NOMO-1 treated with DMSO at 0.1 percent for 48 hours (cell line): ENCODE measurements at regions not wholly inside any gene's neighbourhood (a gene's known extent, or its start where the extent isn't known, plus 50 kb on each side); places are given as distances from the start of the nearest gene placed in this dataset.

Experiments
- DNase-seq: peaks from one replicate; lab custom pipeline; 2025; ENCODE audit not compliant: unreplicated experiment; lab: John Stamatoyannopoulos, UW

DNA sequence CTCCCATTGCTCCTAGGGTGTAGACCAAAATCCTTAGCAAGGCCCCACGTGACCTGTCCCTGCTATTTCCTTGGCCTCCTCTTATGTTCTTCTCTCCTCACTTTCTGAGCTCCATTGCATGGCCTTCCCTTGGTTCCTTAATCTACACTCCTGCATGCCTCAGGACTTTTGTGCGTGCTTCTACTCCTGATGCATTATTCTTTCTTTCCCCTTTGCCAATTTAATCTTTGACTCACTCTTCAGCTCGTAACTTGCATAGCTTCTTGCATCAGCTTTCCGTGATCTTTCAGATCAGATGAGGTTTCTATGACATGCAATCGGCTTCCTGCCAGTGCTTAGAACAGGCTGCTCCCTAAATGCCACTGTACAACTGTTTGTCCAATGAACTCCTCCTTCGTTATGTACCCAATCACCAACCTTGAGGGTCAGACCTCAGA, 261.6 kb upstream of the CADM1 start:
- DNase-seq = no peak

DNA sequence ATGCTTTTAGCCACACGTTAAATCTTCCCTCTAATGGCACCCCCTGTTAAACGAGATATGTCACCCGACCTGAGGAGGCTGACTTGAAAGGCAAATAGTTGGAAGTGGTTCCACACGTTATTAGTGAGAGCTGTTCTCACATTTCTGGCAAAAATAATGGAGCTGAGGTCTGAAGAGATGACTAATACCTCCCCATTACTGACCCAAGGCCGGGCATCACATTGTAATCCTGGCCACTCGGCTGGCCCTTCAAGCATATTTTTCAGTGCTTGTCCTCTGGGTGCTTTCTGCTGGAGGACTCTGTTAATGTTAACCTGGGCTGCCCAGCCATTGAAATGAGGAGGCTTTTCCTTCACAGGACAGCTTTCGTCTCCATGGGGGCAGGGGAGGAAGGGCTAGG, 260.0 kb upstream of the CADM1 start:
- DNase-seq = no peak

DNA sequence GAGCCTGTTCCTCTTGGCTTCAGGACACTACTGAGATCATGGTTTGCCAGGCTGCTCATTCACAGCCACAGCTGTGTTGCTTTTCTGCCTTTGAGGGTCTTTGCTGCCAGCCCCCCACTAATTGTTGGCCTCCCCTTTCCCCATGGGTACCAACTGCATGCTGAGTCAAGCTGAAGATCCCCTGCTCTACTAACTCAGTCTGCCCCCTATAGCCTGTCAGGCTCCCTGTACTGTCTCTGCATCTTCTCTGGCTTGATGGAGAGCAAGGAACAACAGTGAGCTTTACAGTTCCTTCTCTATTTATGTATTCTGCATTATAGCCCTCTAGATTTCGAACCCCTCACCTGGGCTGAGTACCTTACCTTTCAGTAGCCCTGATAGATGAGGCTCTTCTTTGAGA, 257.6 kb upstream of the CADM1 start:
- DNase-seq = no peak

DNA sequence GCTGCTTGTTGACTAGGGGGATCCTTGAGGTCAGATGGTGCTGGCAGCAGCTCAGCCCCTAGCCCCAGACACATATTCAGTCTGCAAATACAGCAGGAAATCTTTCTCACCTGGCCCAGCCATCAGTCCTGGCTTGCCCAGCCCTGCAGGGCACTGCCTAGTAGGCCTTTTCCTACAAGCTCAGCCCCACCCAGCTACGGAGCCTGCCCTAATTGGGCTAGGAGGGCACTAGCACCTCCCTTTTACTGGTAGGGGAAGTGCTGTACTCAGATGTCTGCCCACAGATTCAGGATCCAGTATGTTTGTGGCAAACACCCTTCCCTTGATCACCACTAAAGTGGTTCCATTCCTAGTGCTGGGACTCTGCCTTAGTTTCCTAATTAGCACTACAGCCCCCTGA, 257.1 kb upstream of the CADM1 start:
- DNase-seq = peak; percentile 59

- DNase-seq = peak; percentile 8
Observed at GRCh38 chr11:115760461-115761320, 256.5 kb upstream of the CADM1 start.

- peak; percentile 33 for DNase-seq
Observed at GRCh38 chr11:115759622-115760460, 255.6 kb upstream of the CADM1 start.

DNA sequence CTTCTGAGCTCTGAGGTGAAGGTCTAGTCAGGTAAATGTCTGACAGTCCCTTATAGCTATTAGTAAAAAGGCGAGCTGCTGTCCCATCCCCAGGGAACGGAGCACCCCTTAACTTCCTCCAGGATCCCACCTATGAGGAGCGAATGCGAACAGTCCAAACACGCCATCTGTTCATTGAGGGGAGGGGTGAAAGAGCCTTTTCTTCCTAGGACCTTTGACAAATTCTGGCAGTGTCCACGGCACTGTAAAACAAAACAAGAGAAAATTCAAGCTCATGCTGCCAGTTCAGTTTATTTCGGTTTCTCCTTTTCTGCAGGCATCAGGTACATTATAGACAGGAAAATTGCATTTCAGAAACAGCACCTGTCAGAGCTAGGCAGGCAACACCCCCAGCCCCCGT, 253.8 kb upstream of the CADM1 start:
- DNase-seq = no peak

- DNase-seq = no peak
Observed at GRCh38 chr11:115751243-115752015, 247.2 kb upstream of the CADM1 start.

GRCh38 chr11:115745610-115746512, 241.6 kb upstream of the CADM1 start:
- no peak for DNase-seq

DNA sequence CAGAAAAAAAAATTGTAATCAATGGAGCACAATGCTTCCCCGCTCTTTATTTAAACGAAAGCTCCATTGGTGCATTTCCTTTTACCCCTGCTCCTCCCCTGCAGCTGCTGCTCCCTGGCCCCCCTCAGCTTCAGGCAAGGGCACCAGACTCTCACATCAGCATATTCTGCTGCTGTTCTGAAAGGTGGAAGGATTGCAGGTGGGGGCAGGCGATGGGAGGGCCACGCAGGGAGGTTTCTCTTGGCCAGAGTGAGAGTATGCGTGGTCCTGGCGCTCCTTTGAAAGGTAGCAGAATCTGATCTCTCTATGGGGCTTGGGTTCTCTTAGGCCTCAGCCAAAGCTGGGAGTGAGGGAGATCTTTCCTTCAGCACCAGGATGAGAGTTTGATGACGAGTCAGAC, 240.9 kb upstream of the CADM1 start:
- no peak for DNase-seq

GRCh38 chr11:115743719-115744118, 239.5 kb upstream of the CADM1 start:
- no peak for DNase-seq

DNA sequence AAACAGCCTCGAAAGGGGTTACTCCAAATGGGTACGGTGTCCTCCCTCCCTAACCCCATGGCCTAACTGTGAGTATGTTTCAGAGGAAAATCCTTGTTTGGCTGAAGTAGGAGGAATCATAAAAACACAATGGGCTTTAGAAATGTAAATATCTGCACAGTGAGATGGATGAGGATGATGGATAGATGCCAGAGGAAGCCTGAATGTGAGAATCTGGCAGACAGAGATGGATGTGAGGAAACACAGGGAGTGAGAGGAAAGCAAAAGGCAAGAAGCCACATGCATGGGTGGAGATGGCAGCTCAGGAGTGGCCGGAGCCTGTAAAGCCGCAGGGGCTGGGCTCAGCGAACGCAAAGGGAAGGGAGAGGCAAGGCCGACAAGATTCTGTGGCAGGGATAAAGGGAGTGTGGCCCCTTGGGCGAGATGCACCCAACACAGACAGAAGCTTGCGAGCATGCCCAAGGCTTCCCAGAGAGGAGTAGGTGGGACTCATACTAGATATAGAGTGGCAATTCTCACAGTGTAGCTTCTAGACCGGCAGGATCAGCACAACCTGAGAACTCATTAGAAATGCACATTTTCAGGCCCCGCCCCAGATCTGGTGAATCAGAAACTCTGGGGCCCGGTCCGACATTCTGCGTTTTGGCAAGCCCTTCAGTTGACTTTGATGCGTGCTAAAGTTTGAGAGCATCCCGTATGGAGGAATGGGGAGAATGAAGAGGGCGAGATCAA, 237.3 kb upstream of the CADM1 start:
- no peak for DNase-seq

DNA sequence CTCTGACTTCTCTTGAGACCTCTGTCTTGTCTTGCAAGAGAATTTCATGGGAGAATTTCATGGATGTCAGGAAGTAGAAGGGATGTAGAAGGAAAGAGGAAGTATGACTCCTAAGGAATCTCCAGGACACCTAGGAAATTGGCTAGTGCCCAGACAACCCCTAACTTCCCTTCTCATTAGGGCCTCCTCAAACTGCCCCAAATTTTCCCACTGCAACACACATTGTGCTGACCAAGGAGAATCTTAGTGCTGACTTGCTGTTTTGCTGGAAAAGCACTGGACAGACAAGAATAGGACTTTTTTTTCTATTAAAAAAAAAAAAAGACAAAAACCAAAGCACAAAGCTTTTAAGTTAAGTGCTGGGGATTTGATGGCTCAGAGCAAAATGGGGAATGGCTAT, 236.1 kb upstream of the CADM1 start:
- DNase-seq = no peak

GRCh38 chr11:115739878-115740277, 235.7 kb upstream of the CADM1 start:
- no peak for DNase-seq

DNA sequence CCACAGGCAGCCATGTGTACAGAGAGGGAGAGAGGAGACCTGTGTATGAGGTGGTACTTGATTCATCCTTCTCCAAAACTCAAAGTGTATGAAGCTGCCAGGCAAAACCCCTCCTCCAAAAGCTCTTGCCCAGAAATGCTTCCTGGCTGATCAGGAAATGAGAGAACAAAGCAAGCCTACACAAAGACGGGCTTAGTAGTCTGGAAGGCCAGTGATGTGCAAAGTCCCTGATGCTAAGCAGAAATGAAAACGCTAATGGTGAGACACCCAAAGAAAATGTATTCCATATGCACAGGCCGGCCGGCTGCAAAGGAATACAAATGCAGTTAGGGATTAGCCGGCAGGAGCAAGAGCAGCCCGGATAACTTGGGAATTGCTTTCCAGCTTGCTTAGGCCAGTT, 234.9 kb upstream of the CADM1 start:
- DNase-seq = no peak

GRCh38 chr11:115737875-115738274, 233.7 kb upstream of the CADM1 start:
- DNase-seq = no peak

- DNase-seq = no peak
Observed at GRCh38 chr11:115736146-115736545, 231.9 kb upstream of the CADM1 start.

- no peak for DNase-seq
Observed at GRCh38 chr11:115724666-115725065, 220.5 kb upstream of the CADM1 start.

GRCh38 chr11:115722711-115723110, 218.5 kb upstream of the CADM1 start:
- DNase-seq = no peak
